Right cardiac atrium (tissue), 5 donors: ENCODE measurements at regions not wholly inside any gene's neighbourhood (a gene's known extent, or its start where the extent isn't known, plus 50 kb on each side); places are given as distances from the start of the nearest gene placed in this dataset.

Experiments used
- ATAC-seq, 2 donors: fragments of 200-7000 bp; cut with Tn5 transposase; one replicate each; pipeline versions ENCODE4 v1.8.0 to v1.9.1; 2020; ENCODE audit warnings: moderate library complexity in 2 of 2, mild to moderate bottlenecking in 1 of 2
- DNase-seq, 3 donors: peaks; one replicate each; pipeline ENCODE4 v3.0.0-alpha.2; 2020
- H3K27ac ChIP-seq: one replicate; pipeline ENCODE4 v1.5.1; 2013; ENCODE audit warnings: mild to moderate bottlenecking, low read length, control low read depth, moderate library complexity
- H3K27me3 ChIP-seq: one replicate; pipeline ENCODE4 v1.6.1; 2013; ENCODE audit not compliant: control insufficient read depth, insufficient read depth
- H3K4me1 ChIP-seq: one replicate; pipeline ENCODE4 v1.6.1; 2013; ENCODE audit warnings: low read length; ENCODE audit not compliant: control insufficient read depth, insufficient read depth
- H3K4me3 ChIP-seq: one replicate; pipeline ENCODE4 v1.5.1; 2013; ENCODE audit warnings: low read length, control low read depth
- H3K9me3 ChIP-seq: one replicate; pipeline ENCODE4 v1.6.1; 2013; ENCODE audit warnings: low read length; ENCODE audit not compliant: control insufficient read depth
- intact Hi-C, 4 donors: fragments of 100-400 bp; cut with DNase I; formaldehyde crosslinking; loops; one replicate each; pipeline versions ENCODE4 v1.11.0 to v1.14.0; 2022 to 2023
- donor health status: healthy with polysubstance abuse.
- donor health status: DM: no; HTN: yes; CAD: no.
- donor health status: DM: no; HTN: no; CAD: no.
- donor health status: DM: no; HTN: yes; CAD: no; lungs with severe emphysema.
- donor health status: DM: yes; HTN: yes; CAD: no.

DNA sequence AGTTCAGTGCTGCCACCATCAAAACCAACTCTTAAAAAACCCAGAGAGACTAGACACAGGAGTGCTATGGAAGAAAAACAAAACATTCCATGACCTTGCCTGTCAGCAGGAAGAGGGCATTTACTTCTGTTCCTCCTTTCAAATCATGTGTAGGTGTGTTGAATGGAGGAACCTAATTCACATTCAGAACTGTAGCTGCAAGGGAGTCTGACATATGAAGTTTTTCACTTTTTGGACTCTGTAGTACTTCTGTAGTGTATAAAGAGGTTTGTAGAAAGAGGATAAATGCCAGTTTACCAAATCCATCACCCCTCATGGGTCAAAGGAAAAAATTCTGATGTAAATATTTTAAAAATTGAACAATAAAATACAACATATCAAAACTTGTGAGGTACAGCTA, 51.1 kb upstream of the SYPL1 start:
- intact Hi-C loops, result no loop called here
- Histone ChIP-seq H3K9me3 (peaks cover 2% of the 10 kb centered on the region), H3K4me3 (no peak overlapping the region), H3K27ac (no peak overlapping the region), H3K27me3 (no peaks in the 10 kb centered on the region), H3K4me1 (no peaks in the 10 kb centered on the region)
- ATAC-seq (no peak), DNase-seq (no peak)
